KBM-7 (cell line): ENCODE measurements at regions not wholly inside any gene's neighbourhood (a gene's known extent, or its start where the extent isn't known, plus 50 kb on each side); places are given as distances from the start of the nearest gene placed in this dataset.
"Not testable (repeated sequence)": the region's sequence is repeated elsewhere in the genome, so short reads cannot be mapped to it uniquely, and the experiment has no call there.

Experiments
- DNase-seq: peaks from one replicate; pipeline ENCODE4 v3.0.0-alpha.2; 2015
- in situ Hi-C: fragments of 300-500 bp; cut with MboI; formaldehyde crosslinking; loops from 2 replicates; pipeline ENCODE4 v1.14.3; 2020; ENCODE audit warnings: low sequenced_read_pairs, low pct_unique_long_range_greater_than_20kb, mixed read lengths

GRCh38 chr10:42883993-42884983, 101.7 kb downstream of the BMS1 start:
- DNase-seq = no peak
- in situ Hi-C loops = no loop called here

GRCh38 chr10:42885491-42886270, 103.1 kb downstream of the BMS1 start:
- in situ Hi-C loops = no loop called here
- no peak for DNase-seq

GRCh38 chr10:42887734-42888503, 105.3 kb downstream of the BMS1 start:
- in situ Hi-C loops = no loop called here
- DNase-seq = no peak

- in situ Hi-C loops = no loop called here
- no peak for DNase-seq
Measured at GRCh38 chr10:42888504-42889095, 106.0 kb downstream of the BMS1 start.

- in situ Hi-C loops = no loop called here
- DNase-seq = no peak
Measured at GRCh38 chr10:42896735-42897134, 114.1 kb downstream of the BMS1 start.

- DNase-seq = no peak
- in situ Hi-C loops = no loop called here
Measured at GRCh38 chr10:42898037-42898960, 115.7 kb downstream of the BMS1 start.

- in situ Hi-C loops = no loop called here
- DNase-seq = no peak
Measured at GRCh38 chr10:42899036-42899435, 116.4 kb downstream of the BMS1 start.

- DNase-seq, in situ Hi-C loops: not testable (repeated sequence)
Measured at GRCh38 chr10:42900346-42900745, 117.8 kb downstream of the BMS1 start.

GRCh38 chr10:42911359-42911758, 128.8 kb downstream of the BMS1 start:
- no peak for DNase-seq
- in situ Hi-C loops = no loop called here

- DNase-seq = no peak
- in situ Hi-C loops = no loop called here
Measured at GRCh38 chr10:42916974-42917373, 134.4 kb downstream of the BMS1 start.

- in situ Hi-C loops = no loop called here
Measured at GRCh38 chr10:42917821-42918220, 135.2 kb downstream of the BMS1 start.

GRCh38 chr10:42921951-42922350, 139.4 kb downstream of the BMS1 start:
- DNase-seq = no peak
- in situ Hi-C loops = no loop called here

More at GRCh38 chr10:42917821-42918220, 135.2 kb downstream of the BMS1 start:
- no peak for DNase-seq

GRCh38 chr10:42924484-42924883, 141.9 kb downstream of the BMS1 start:
- peak; percentile 8 for DNase-seq
- in situ Hi-C loops = no loop called here

GRCh38 chr10:42926843-42927242, 144.2 kb downstream of the BMS1 start:
- in situ Hi-C loops = no loop called here
- DNase-seq = no peak

GRCh38 chr10:42928064-42928463, 145.5 kb downstream of the BMS1 start:
- no peak for DNase-seq
- in situ Hi-C loops = no loop called here

- in situ Hi-C loops = no loop called here
- DNase-seq = no peak
Measured at GRCh38 chr10:42929236-42929635, 146.6 kb downstream of the BMS1 start.

- DNase-seq = no peak
- in situ Hi-C loops = no loop called here
Measured at GRCh38 chr10:42929993-42930392, 146.9 kb upstream of the RET start.
